ENCODE measurements at regions not wholly inside any gene's neighbourhood (a gene's known extent, or its start where the extent isn't known, plus 50 kb on each side); places are given as distances from the start of the nearest gene placed in this dataset.

- TF ChIP-seq CTCF (conservative IDR thresholded peaks at IDR 0.05 in 1 of 2, IDR thresholded peaks at IDR 0.05 in 1 of 2; ENCODE audit: low read depth in 1 of 2, low read length in 2 of 2) = no peak
- no peak for TF ChIP-seq EZH2 (IDR thresholded peaks at IDR 0.05; ENCODE audit: low read length, missing control alignments)
These were observed 192.1 kb downstream of the SPATA31D1 start for GRCh38 chr9:82180711-82181110.
